ENCODE measurements at regions not wholly inside any gene's neighbourhood (a gene's known extent, or its start where the extent isn't known, plus 50 kb on each side); places are given as distances from the start of the nearest gene placed in this dataset.

DNA sequence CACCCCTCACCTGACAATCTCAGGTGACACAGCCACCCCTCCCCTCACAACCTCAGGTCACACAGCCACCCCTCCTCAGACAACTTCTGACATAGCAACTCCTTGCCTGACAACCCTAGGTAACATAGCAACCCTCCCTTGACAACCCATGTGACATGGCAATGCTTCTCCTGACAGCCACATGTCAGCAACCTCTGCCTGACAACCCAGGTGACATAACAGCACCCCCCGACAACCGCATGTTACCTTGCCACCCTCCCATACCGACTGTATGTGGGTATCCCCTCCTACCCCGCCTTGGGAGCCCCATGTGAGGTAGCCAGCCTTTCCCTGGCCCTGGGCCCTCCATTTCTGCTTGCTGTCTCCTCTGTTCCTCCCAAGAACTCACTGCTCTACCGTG, 77.7 kb upstream of the B3GAT1 start:
- TF ChIP-seq POLR2A (IDR thresholded peaks at IDR 0.05) (no peak), CTCF (IDR thresholded peaks at IDR 0.05) (no peak)

Data from adrenal gland (tissue), 5 donors.